ENCODE measurements at regions not wholly inside any gene's neighbourhood (a gene's known extent, or its start where the extent isn't known, plus 50 kb on each side); places are given as distances from the start of the nearest gene placed in this dataset.
"Not testable (repeated sequence)": the region's sequence is repeated elsewhere in the genome, so short reads cannot be mapped to it uniquely, and the experiment has no call there.

GRCh38 chr5:156008844-156009243, 318.1 kb upstream of the SGCD start:
- DNase-seq: no peak

GRCh38 chr5:156009583-156009982, 317.4 kb upstream of the SGCD start:
- no peak for DNase-seq

DNA sequence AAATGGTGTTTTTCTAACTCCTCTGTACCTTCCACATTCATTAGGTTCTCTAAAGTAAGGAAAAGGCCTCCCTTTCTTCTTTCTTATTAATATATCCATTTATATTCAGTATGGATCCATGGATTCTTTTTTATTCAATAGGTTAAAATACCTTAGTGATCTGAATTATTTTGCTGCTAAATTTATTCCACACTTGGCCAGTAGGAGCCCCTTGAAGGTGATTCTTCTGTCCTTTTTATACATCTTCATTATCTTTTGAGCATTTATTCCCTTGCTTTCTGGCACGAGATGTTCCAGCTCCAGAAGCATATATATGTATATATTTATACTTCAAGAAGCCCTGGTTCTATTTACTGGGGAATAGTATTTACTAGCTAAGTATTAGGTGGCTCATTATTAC, 311.8 kb upstream of the SGCD start:
- DNase-seq: no peak

GRCh38 chr5:156019130-156019529, 307.8 kb upstream of the SGCD start:
- no peak for DNase-seq

- DNase-seq: no peak
These were observed 307.3 kb upstream of the SGCD start for GRCh38 chr5:156019571-156020180.

GRCh38 chr5:156020647-156021046, 306.3 kb upstream of the SGCD start:
- DNase-seq: no peak

GRCh38 chr5:156021866-156022265, 305.1 kb upstream of the SGCD start:
- no peak for DNase-seq

DNA sequence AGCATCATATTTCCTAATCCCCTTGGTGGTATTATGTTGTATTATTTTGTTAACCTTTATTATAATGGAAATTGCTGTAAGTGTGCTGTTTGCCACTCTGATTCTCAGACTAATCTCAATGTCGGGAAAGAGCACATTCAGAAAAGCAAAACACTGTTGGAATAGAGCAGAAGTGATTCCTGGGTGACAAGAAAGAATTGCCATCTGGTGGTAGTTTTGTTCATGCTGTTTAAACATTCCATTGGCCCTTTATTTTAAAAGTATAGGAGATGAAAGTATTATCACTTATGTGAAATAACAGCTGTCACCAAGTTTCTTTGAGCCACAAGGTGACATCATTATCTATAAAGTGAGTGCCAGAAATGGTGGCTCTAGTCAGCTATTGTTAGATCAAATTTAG, 301.3 kb upstream of the SGCD start:
- no peak for DNase-seq

DNA sequence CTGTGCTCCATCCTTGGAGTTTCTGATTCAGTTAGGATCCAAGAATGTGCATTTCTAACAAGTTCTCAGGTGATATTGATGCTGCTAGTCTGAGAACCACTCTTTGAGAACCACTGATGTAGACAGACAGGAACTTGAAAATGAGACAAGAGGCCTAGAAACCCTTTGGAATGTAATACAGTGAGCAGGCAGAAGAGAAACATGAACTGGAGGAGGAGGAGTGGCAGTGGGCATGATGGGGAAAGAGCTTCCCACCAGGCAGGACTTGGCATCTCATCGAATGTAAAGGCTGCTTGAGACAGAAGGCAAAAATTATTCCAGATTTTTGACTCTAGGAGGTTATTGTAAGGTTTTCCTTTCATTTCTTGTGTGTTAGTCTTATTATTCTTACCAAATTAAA, 295.8 kb upstream of the SGCD start:
- no peak for DNase-seq

DNA sequence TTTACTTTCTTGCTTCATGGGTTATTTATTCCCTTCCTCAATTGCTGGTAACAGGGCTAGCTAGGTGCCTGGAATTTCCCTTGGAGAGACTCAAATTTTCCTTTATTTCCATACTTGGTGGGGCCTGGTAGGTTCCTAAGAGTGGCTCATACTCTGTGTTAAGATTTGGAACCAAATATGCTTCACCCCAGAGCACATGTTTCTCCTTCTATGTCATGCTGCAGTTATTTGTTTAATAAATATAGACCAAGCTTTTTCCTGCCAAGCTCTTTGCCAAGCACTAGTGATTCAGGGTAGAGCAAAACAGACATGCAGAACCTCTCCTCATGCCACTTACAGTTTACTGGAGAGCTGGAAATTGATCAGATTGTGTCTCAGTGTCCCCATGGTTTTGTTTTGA, 290.3 kb upstream of the SGCD start:
- DNase-seq: no peak

GRCh38 chr5:156037151-156037909, 289.6 kb upstream of the SGCD start:
- DNase-seq: no peak

- no peak for DNase-seq
These were observed 284.2 kb upstream of the SGCD start for GRCh38 chr5:156042726-156043125.

DNA sequence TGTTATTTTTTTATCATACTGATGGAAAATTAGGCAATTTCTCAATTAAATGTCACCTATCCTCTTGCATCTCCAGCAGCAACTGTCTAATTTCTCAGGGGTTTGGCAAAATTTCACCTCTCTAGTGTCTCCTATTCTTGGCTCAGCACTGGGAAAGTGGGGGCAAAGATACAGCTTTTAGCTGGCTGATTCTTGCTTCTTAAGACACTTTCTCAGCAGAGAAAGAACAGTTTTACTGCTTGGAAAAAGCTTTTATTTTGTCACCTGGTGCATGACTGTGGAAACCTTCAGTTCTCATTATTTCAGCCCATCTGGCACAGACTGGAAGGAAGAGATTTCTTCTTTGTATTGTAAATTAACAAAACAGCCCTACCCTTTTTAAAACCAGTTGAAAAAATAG, 283.6 kb upstream of the SGCD start:
- DNase-seq: no peak

DNA sequence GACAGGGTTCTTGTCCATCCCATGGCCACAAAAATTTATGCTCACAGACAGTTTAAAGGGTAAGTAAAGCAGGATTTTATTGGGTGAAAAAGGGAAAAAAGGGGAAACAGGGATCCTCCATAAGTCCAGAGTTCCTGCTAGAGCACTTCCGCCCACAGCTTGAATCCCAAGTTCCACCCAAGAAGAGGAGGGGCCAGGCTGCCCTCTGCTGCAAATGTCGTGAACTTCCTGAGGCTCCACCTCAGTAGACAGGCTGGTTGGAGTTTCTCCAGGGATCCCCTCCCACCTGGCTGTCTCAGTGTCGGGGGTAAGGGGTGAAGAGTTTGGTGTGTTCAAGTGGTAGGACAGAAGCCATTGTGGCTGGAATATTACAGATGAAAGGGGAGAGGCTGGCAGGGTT, 275.0 kb upstream of the SGCD start:
- DNase-seq: no peak

- no peak for DNase-seq
These were observed 274.3 kb upstream of the SGCD start for GRCh38 chr5:156052656-156053055.

DNA sequence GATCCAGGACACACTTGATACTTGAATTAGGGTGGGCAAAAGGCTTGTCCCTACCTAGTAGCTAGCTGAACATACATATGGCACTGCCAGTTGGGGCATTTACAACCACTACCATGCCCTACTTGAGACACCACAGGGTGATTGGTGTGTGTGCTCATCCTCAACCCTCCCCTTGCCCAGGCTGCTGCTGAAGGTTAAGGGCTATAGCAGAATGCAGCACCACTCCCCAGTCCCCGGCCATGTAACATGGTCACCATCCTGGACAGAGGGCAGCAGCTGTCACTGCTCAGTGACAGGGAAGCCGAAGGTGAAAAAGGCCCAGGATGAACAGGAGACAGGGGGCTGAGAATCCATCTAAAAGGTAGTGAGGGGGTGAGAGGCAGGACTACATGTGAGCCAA, 273.9 kb upstream of the SGCD start:
- no peak for DNase-seq

DNA sequence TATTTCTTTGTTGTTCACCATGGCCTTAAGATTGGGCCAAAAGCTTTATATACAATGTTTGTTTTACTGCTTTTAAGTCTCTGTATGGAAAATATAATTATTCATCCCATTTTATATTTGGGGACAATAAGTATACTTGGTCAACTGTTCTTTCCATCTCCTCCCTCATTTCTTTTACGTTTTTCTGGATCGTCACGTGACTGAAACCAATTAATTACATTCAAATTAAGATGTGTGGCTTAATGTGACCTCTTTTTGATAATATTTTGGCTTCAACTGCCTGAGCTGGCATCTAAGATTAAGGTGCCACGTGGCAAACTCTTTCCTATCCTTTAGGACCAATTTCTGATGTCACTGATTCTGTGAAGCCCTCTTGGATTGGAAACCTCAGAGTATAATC, 250.1 kb upstream of the SGCD start:
- no peak for DNase-seq

DNA sequence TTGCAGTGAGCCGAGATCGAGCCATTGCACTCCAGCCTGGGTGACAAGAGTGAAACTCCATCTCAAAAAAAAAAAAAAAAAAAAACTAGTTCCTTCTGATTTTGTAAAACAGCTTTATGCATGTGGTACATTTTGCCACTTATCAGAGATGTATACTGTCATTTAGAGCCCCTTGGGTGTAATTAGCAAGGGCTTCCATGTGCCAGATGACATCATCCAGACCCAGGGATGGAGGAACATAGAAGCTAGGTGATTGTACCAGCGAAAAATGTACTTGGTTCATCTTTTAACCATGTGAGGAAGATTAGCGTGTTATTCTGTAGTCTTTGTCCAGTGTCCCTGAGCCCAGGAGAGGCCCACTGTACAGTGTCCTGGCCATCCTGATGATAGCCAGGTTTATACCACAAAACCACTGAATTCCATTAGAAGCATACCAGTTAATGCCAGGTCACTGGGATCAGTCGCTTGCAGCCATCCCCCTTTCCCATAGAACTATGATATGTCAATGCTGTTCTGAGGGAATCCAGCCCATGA, 239.3 kb upstream of the SGCD start:
- no peak for DNase-seq

GRCh38 chr5:156089955-156090940, 236.7 kb upstream of the SGCD start:
- not testable (repeated sequence) for DNase-seq

DNA sequence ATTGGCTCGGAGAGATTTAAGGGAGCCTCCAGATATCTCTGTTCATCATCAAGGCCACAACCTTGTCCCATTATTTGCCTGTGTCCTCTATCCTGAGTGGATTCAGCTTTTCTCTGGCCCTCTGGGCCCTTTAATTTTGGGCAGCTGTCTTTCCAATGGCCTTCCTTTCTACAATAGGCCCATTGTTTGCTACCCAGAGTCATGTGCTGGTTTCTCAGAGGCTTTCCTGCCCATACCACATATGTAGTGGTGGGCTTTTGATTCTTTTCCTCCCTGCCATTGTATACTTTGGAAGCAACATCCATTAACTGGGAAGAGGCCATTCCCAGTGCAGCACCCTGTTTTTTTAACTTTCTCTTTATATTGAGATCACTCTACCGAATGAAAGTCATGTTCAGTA, 233.9 kb upstream of the SGCD start:
- no peak for DNase-seq

GRCh38 chr5:156094001-156094400, 233.0 kb upstream of the SGCD start:
- DNase-seq: no peak

GRCh38 chr5:156095709-156096241, 231.2 kb upstream of the SGCD start:
- DNase-seq: no peak

DNA sequence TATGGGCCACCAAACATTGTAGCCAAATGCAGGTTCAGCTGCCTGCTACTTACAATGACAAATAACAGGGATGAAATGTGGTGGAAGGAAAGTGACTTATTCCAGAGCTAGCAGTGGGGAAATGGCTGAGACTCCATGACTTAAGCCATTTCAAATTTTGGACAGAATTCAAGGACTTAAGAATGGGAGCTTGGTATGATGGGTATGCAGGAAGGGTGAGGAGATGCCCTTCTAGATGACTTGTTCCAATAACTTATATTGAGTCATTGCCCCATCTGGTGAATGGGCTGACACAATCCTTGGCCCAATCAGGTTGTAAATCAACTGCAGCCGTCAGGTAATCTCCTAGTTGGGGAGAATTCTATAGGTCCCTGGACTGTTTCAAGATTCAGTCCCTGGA, 230.7 kb upstream of the SGCD start:
- DNase-seq: no peak
